Prostate gland (tissue), 2 donors: ENCODE measurements at regions not wholly inside any gene's neighbourhood (a gene's known extent, or its start where the extent isn't known, plus 50 kb on each side); places are given as distances from the start of the nearest gene placed in this dataset.

Experiments
- DNase-seq: peaks from one replicate; pipeline ENCODE4 v3.0.0-alpha.2; 2019; ENCODE audit warnings: low spot score
- H3K27ac ChIP-seq, 2 donors: fragments of 200-600 bp; sonication (generic); 2 replicates each; pipeline ENCODE4 v1.5.1; 2017 to 2019
- H3K27me3 ChIP-seq: fragments of 200-600 bp; sonication (generic); replicated peaks from 2 replicates; pipeline ENCODE4 v1.5.1; 2019; ENCODE audit not compliant: insufficient read depth
- H3K36me3 ChIP-seq, 2 donors: fragments of 200-600 bp; sonication (generic); 1 replicate in 1 of 2; 2 replicates in 1 of 2; pipeline versions ENCODE4 v1.5.1 to v1.8.1; 2017 to 2019
- H3K4me1 ChIP-seq: fragments of 200-600 bp; sonication (generic); replicated peaks from 2 replicates; pipeline ENCODE4 v1.5.1; 2019
- H3K4me3 ChIP-seq, 2 donors: fragments of 200-600 bp; sonication (generic); 2 replicates each; pipeline ENCODE4 v1.5.1; 2017 to 2019
- H3K9me3 ChIP-seq: fragments of 200-600 bp; sonication (generic); 2 replicates; pipeline ENCODE4 v1.5.1; 2017
- POLR2A ChIP-seq: fragments of 450-650 bp; IDR thresholded peaks from one replicate; pipeline ENCODE4 v1.6.1; 2016; ENCODE audit warnings: antibody characterized with exemption, mild to moderate bottlenecking
- POLR2AphosphoS5 ChIP-seq: sonication (generic); formaldehyde crosslinking; IDR thresholded peaks from one replicate; pipeline ENCODE4 v1.6.1; 2017; ENCODE audit warnings: antibody characterized with exemption
- WGBS: methylation state at CpG from one replicate; pipeline ENCODE4 v1.1.5; 2018; 5-methylcytosine and 5-hydroxymethylcytosine counted together
- intact Hi-C: fragments of 100-400 bp; cut with DNase I; formaldehyde crosslinking; loops from one replicate; pipeline ENCODE4 v1.14.2; 2022
- TF ChIP-seq, protein P1 (sequence below), 4 experiments: fragments of 200-600 bp in 2 of 4; fragments of 450-650 bp in 2 of 4; sonication (generic) in 2 of 4; IDR thresholded peaks; 1 replicate in 3 of 4; 2 replicates in 1 of 4; pipeline ENCODE4 v1.5.1; 2016 to 2019; ENCODE audit warnings: antibody characterized with exemption in 4 of 4, mild to moderate bottlenecking in 2 of 4, moderate library complexity in 2 of 4

DNA sequence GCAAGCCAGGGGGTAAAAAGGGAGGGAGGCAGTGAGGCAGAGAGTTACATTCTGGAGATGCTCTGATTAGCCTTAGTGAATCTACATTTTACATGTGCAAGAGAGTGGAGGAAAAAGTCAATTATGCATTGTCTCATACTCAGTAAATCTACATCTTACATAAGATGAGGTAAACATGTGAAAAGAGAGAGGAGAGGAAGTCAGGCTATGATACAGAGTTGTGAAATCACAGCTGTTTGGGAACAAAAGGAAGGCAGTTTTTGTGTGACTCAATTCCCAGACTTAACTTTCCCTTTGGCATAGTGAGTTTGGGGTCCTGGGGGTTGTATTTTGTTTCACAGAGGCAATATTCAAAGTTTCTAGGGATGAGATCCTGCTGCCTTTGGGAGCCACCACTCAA lies 67.8 kb downstream of the GP2 start:
- H3K4me1 ChIP-seq: no peaks in the 10 kb centered on the region
- no peaks in the 10 kb centered on the region for H3K36me3 ChIP-seq
- H3K9me3 ChIP-seq: no peaks in the 10 kb centered on the region
- TF ChIP-seq POLR2A (no peak), POLR2AphosphoS5 (no peak)
- TF ChIP-seq, protein P1, sequence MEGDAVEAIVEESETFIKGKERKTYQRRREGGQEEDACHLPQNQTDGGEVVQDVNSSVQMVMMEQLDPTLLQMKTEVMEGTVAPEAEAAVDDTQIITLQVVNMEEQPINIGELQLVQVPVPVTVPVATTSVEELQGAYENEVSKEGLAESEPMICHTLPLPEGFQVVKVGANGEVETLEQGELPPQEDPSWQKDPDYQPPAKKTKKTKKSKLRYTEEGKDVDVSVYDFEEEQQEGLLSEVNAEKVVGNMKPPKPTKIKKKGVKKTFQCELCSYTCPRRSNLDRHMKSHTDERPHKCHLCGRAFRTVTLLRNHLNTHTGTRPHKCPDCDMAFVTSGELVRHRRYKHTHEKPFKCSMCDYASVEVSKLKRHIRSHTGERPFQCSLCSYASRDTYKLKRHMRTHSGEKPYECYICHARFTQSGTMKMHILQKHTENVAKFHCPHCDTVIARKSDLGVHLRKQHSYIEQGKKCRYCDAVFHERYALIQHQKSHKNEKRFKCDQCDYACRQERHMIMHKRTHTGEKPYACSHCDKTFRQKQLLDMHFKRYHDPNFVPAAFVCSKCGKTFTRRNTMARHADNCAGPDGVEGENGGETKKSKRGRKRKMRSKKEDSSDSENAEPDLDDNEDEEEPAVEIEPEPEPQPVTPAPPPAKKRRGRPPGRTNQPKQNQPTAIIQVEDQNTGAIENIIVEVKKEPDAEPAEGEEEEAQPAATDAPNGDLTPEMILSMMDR (IDR thresholded peaks at IDR 0.05): no peak
- H3K27ac ChIP-seq: no peak overlapping the region
- intact Hi-C loops: no loop called here
- H3K27me3 ChIP-seq: no peaks in the 10 kb centered on the region
- DNase-seq: no peak
- no peak overlapping the region for H3K4me3 ChIP-seq

DNA sequence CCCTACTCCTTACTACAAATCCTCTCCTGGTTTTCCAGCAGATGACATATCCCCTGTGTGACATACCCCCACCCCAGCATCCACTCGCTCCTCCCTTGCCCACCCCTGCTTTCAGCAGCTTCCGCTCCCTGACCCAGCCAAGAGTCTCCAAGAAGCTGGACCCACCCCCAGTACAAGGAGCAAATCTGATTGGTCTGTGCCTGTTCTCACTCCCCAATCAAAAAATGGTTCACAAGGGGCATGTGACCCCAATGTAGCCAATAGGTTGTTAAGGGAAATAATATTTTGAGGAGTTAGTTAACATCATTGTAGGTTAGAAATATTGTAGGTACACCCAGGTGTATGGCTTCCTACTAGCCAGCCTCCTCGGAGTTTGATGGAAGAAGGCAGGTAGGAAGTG lies 70.1 kb downstream of the GP2 start:
- Histone ChIP-seq H3K27me3 (no peaks in the 10 kb centered on the region), H3K27ac (no peak overlapping the region), H3K4me1 (no peaks in the 10 kb centered on the region), H3K4me3 (no peak overlapping the region), H3K36me3 (no peaks in the 10 kb centered on the region), H3K9me3 (no peaks in the 10 kb centered on the region)
- no peak for DNase-seq
- TF ChIP-seq POLR2AphosphoS5 (no peak), POLR2A (no peak)
- TF ChIP-seq, protein P1 (IDR thresholded peaks at IDR 0.05): no peak
- intact Hi-C loops: no loop called here
- WGBS: 76% methylated on average over 3 of the region's 3 CpGs

- Histone ChIP-seq H3K27ac (no peak overlapping the region), H3K4me1 (no peaks in the 10 kb centered on the region), H3K4me3 (no peak overlapping the region), H3K27me3 (no peaks in the 10 kb centered on the region), H3K36me3 (no peaks in the 10 kb centered on the region), H3K9me3 (no peaks in the 10 kb centered on the region)
- TF ChIP-seq, protein P1 (IDR thresholded peaks at IDR 0.05): no peak
- no peak for TF ChIP-seq POLR2AphosphoS5
- TF ChIP-seq POLR2A: no peak
- 72% methylated on average over 1 of the region's 1 CpG for WGBS
- no peak for DNase-seq
- intact Hi-C loops: no loop called here
These were observed 72.3 kb downstream of the GP2 start for GRCh38 chr16:20255002-20255401.

GRCh38 chr16:20253825-20254224 lies 73.5 kb downstream of the GP2 start:
- 58% methylated on average over 2 of the region's 2 CpGs for WGBS
- Histone ChIP-seq H3K4me1 (no peaks in the 10 kb centered on the region), H3K9me3 (no peaks in the 10 kb centered on the region), H3K27me3 (no peaks in the 10 kb centered on the region), H3K36me3 (no peaks in the 10 kb centered on the region), H3K4me3 (no peak overlapping the region), H3K27ac (no peak overlapping the region)
- TF ChIP-seq, protein P1 (IDR thresholded peaks at IDR 0.05): no peak
- TF ChIP-seq POLR2AphosphoS5: no peak
- no peak for DNase-seq
- intact Hi-C loops: no loop called here

GRCh38 chr16:20249211-20249610 lies 78.1 kb downstream of the GP2 start:
- WGBS: 26% methylated on average over 1 of the region's 1 CpG

More at GRCh38 chr16:20249211-20249610, 78.1 kb downstream of the GP2 start:
- no peaks in the 10 kb centered on the region for H3K4me1 ChIP-seq
- TF ChIP-seq POLR2A (no peak), POLR2AphosphoS5 (peak; percentile 5)
- H3K27me3 ChIP-seq: no peaks in the 10 kb centered on the region
- no peak for DNase-seq
- no peak overlapping the region for H3K4me3 ChIP-seq
- intact Hi-C loops: no loop called here
- H3K36me3 ChIP-seq: no peaks in the 10 kb centered on the region
- H3K9me3 ChIP-seq: no peaks in the 10 kb centered on the region
- H3K27ac ChIP-seq: no peak overlapping the region
